Nephron (organoid): ENCODE measurements at regions not wholly inside any gene's neighbourhood (a gene's known extent, or its start where the extent isn't known, plus 50 kb on each side); places are given as distances from the start of the nearest gene placed in this dataset.

Source experiments
- H3K27ac Mint-ChIP-seq, 3 experiments: 2 replicates each; pipeline ENCODE4 v1.8.0; 2020; ENCODE audit warnings: mixed read lengths in 3 of 3, mild to moderate bottlenecking in 2 of 3, moderate library complexity in 1 of 3
- H3K27me3 Mint-ChIP-seq: 2 replicates; pipeline ENCODE4 v1.8.0; 2021; ENCODE audit warnings: low read depth, mild to moderate bottlenecking, moderate library complexity, mixed read lengths
- H3K36me3 Mint-ChIP-seq: 2 replicates; pipeline ENCODE4 v1.8.0; 2020; ENCODE audit warnings: low read depth, mixed read lengths
- H3K4me1 Mint-ChIP-seq: 2 replicates; pipeline ENCODE4 v1.8.0; 2020; ENCODE audit warnings: mixed read lengths
- H3K4me3 Mint-ChIP-seq, 3 experiments: 2 replicates each; pipeline ENCODE4 v1.8.0; 2020; ENCODE audit warnings: mild to moderate bottlenecking in 3 of 3, mixed read lengths in 3 of 3, moderate library complexity in 2 of 3
- H3K9me3 Mint-ChIP-seq: 2 replicates; pipeline ENCODE4 v1.8.0; 2020; ENCODE audit warnings: mixed read lengths
- CTCF ChIP-seq, 3 experiments: fragments of 200-600 bp; sonication (generic); IDR thresholded peaks; one replicate each; pipeline ENCODE4 v1.5.0; 2021; ENCODE audit warnings: antibody characterized with exemption in 3 of 3; ENCODE audit not compliant: unreplicated experiment in 3 of 3

- Mint-ChIP-seq H3K27ac (no peak overlapping the region), H3K36me3 (no peaks in the 10 kb centered on the region), H3K27me3 (peaks cover 12% of the 10 kb centered on the region), H3K4me1 (no peaks in the 10 kb centered on the region), H3K9me3 (no peaks in the 10 kb centered on the region), H3K4me3 (no peak overlapping the region)
- no peak for TF ChIP-seq CTCF (IDR thresholded peaks at IDR 0.05; ENCODE audit: unreplicated experiment in 3 of 3)
These were observed 128.2 kb downstream of the TMEM161B start for GRCh38 chr5:88140396-88140855.

- Mint-ChIP-seq H3K36me3 (no peaks in the 10 kb centered on the region), H3K4me3 (no peak overlapping the region), H3K27me3 (no peaks in the 10 kb centered on the region), H3K4me1 (no peaks in the 10 kb centered on the region), H3K27ac (no peak overlapping the region), H3K9me3 (peaks cover 3% of the 10 kb centered on the region)
- no peak for TF ChIP-seq CTCF (IDR thresholded peaks at IDR 0.05; ENCODE audit: unreplicated experiment in 3 of 3)
These were observed 138.3 kb downstream of the TMEM161B start for GRCh38 chr5:88130211-88130815.

GRCh38 chr5:88128813-88129212 is 139.8 kb downstream of the TMEM161B start:
- H3K4me3 Mint-ChIP-seq = no peak overlapping the region
- no peaks in the 10 kb centered on the region for H3K27me3 Mint-ChIP-seq
- H3K4me1 Mint-ChIP-seq = no peaks in the 10 kb centered on the region
- no peak for TF ChIP-seq CTCF (IDR thresholded peaks at IDR 0.05; ENCODE audit: unreplicated experiment in 3 of 3)
- H3K36me3 Mint-ChIP-seq = no peaks in the 10 kb centered on the region
- peaks cover 9% of the 10 kb centered on the region for H3K9me3 Mint-ChIP-seq
- no peak overlapping the region for H3K27ac Mint-ChIP-seq

- H3K36me3 Mint-ChIP-seq = no peaks in the 10 kb centered on the region
- no peak overlapping the region for H3K4me3 Mint-ChIP-seq
- H3K4me1 Mint-ChIP-seq = no peaks in the 10 kb centered on the region
- no peak for TF ChIP-seq CTCF (IDR thresholded peaks at IDR 0.05; ENCODE audit: unreplicated experiment in 3 of 3)
- peaks cover 6% of the 10 kb centered on the region for H3K9me3 Mint-ChIP-seq
- H3K27me3 Mint-ChIP-seq = no peaks in the 10 kb centered on the region
- no peak overlapping the region for H3K27ac Mint-ChIP-seq
These were observed 149.0 kb downstream of the TMEM161B start for GRCh38 chr5:88119535-88120125.

- no peaks in the 10 kb centered on the region for H3K4me1 Mint-ChIP-seq
- H3K27ac Mint-ChIP-seq = no peak overlapping the region
- no peak overlapping the region for H3K4me3 Mint-ChIP-seq
- no peaks in the 10 kb centered on the region for H3K36me3 Mint-ChIP-seq
- no peaks in the 10 kb centered on the region for H3K27me3 Mint-ChIP-seq
- TF ChIP-seq CTCF (IDR thresholded peaks at IDR 0.05; ENCODE audit: unreplicated experiment in 3 of 3) = no peak
- peaks cover 2% of the 10 kb centered on the region for H3K9me3 Mint-ChIP-seq
These were observed 150.5 kb downstream of the TMEM161B start for GRCh38 chr5:88118179-88118578.

- no peak for TF ChIP-seq CTCF (IDR thresholded peaks at IDR 0.05; ENCODE audit: unreplicated experiment in 3 of 3)
- Mint-ChIP-seq H3K9me3 (peaks cover 2% of the 10 kb centered on the region), H3K27ac (no peak overlapping the region), H3K27me3 (no peaks in the 10 kb centered on the region), H3K4me3 (no peak overlapping the region), H3K36me3 (no peaks in the 10 kb centered on the region), H3K4me1 (no peaks in the 10 kb centered on the region)
These were observed 151.1 kb downstream of the TMEM161B start for GRCh38 chr5:88117546-88117945.
